OCI-LY1 (cell line): ENCODE measurements at regions not wholly inside any gene's neighbourhood (a gene's known extent, or its start where the extent isn't known, plus 50 kb on each side); places are given as distances from the start of the nearest gene placed in this dataset.

Experiments used
- H2AFZ ChIP-seq: fragments of 200-600 bp; sonication (generic), shearing (Covaris generic); 2 replicates; pipeline ENCODE4 v1.6.0; 2014; ENCODE audit warnings: antibody characterized with exemption, mild to moderate bottlenecking, low read length
- H3F3A ChIP-seq: fragments of 200-600 bp; sonication (generic), shearing (Covaris generic); 2 replicates; pipeline ENCODE4 v1.6.0; 2014; ENCODE audit warnings: mild to moderate bottlenecking, antibody characterized with exemption, low read length, moderate library complexity; ENCODE audit not compliant: insufficient read depth
- H3K27ac ChIP-seq: fragments of 200-600 bp; sonication (generic); 2 replicates; pipeline ENCODE4 v1.5.1; 2014; ENCODE audit warnings: low read length, mixed run types, mild to moderate bottlenecking, low read depth; ENCODE audit not compliant: poor library complexity, severe bottlenecking
- H3K27me3 ChIP-seq: fragments of 200-600 bp; sonication (generic); 2 replicates; pipeline ENCODE4 v1.6.0; 2014; ENCODE audit warnings: antibody characterized with exemption, mild to moderate bottlenecking, low read length, moderate library complexity; ENCODE audit not compliant: insufficient read depth
- H3K36me3 ChIP-seq: fragments of 200-600 bp; sonication (generic); 2 replicates; pipeline ENCODE4 v1.6.1; 2014; ENCODE audit warnings: mild to moderate bottlenecking, antibody characterized with exemption, low read length, moderate library complexity, mixed read lengths; ENCODE audit not compliant: insufficient read depth
- H3K4me1 ChIP-seq: fragments of 200-600 bp; sonication (generic); 2 replicates; pipeline ENCODE4 v1.5.1; 2014; ENCODE audit warnings: mild to moderate bottlenecking, low read length, moderate library complexity; ENCODE audit not compliant: insufficient read depth, severe bottlenecking
- H3K4me2 ChIP-seq: fragments of 200-600 bp; sonication (generic), shearing (Covaris generic); 2 replicates; pipeline ENCODE4 v1.6.1; 2014; ENCODE audit warnings: low read length
- H3K4me3 ChIP-seq: fragments of 200-600 bp; sonication (generic); 2 replicates; pipeline ENCODE4 v1.5.1; 2014; ENCODE audit warnings: low read length, low read depth, mild to moderate bottlenecking, mixed read lengths; ENCODE audit not compliant: poor library complexity, severe bottlenecking
- H3K79me2 ChIP-seq: fragments of 200-600 bp; shearing (Covaris generic); 2 replicates; pipeline ENCODE4 v1.6.1; 2016; ENCODE audit warnings: mixed run types, low read length, mixed read lengths; ENCODE audit not compliant: insufficient read depth
- H3K9ac ChIP-seq: fragments of 200-600 bp; sonication (generic), shearing (Covaris generic); 2 replicates; pipeline ENCODE4 v1.6.1; 2014; ENCODE audit warnings: mild to moderate bottlenecking, low read length, mixed read lengths
- H3K9me2 ChIP-seq: fragments of 200-600 bp; sonication (generic), shearing (Covaris generic); 2 replicates; pipeline ENCODE4 v1.6.1; 2014; ENCODE audit warnings: low read depth, mild to moderate bottlenecking, low read length, mixed read lengths
- H3K9me3 ChIP-seq: fragments of 200-600 bp; shearing (Covaris generic); 2 replicates; pipeline ENCODE4 v1.6.1; 2014; ENCODE audit warnings: low read length, mixed read lengths
- H4K20me1 ChIP-seq: fragments of 200-600 bp; sonication (generic), shearing (Covaris generic); 2 replicates; pipeline ENCODE4 v1.6.0; 2016; ENCODE audit warnings: mild to moderate bottlenecking, low read length; ENCODE audit not compliant: insufficient read depth
- CTCF ChIP-seq: fragments of 200-600 bp; sonication (generic), shearing (Covaris generic); IDR thresholded peaks from 2 replicates; pipeline ENCODE4 v1.5.1; 2017; ENCODE audit warnings: mild to moderate bottlenecking, antibody characterized with exemption, low read length, moderate library complexity, mixed read lengths
- EZH2 ChIP-seq: fragments of 200-600 bp; sonication (generic), shearing (Covaris generic); IDR thresholded peaks from 2 replicates; pipeline ENCODE4 v1.8.0; 2017; ENCODE audit warnings: borderline replicate concordance, mixed run types, mild to moderate bottlenecking, antibody characterized with exemption, low read length, moderate library complexity, mixed read lengths

- H3K79me2 ChIP-seq, result no peaks in the 10 kb centered on the region
- H3K4me2 ChIP-seq, result no peak overlapping the region
- H3K4me1 ChIP-seq, result no peaks in the 10 kb centered on the region
- H3K27me3 ChIP-seq, result no peaks in the 10 kb centered on the region
- H3F3A ChIP-seq, result no peaks in the 10 kb centered on the region
- no peak overlapping the region for H3K9ac ChIP-seq
- H4K20me1 ChIP-seq, result no peaks in the 10 kb centered on the region
- no peak overlapping the region for H3K4me3 ChIP-seq
- H2AFZ ChIP-seq, result no peak overlapping the region
- no peak overlapping the region for H3K27ac ChIP-seq
- H3K36me3 ChIP-seq, result no peaks in the 10 kb centered on the region
- TF ChIP-seq CTCF (no peak), EZH2 (no peak)
- no peaks in the 10 kb centered on the region for H3K9me2 ChIP-seq
- no peaks in the 10 kb centered on the region for H3K9me3 ChIP-seq
Measured at GRCh38 chr1:70573317-70573843, 162.3 kb downstream of the CTH start.

- Histone ChIP-seq H3K4me2 (no peak overlapping the region), H3K27me3 (no peaks in the 10 kb centered on the region), H3F3A (no peaks in the 10 kb centered on the region), H2AFZ (no peak overlapping the region), H3K9ac (no peak overlapping the region), H4K20me1 (no peaks in the 10 kb centered on the region), H3K36me3 (no peaks in the 10 kb centered on the region), H3K79me2 (no peaks in the 10 kb centered on the region), H3K9me3 (no peaks in the 10 kb centered on the region), H3K4me3 (no peak overlapping the region), H3K4me1 (no peaks in the 10 kb centered on the region), H3K27ac (no peak overlapping the region), H3K9me2 (no peaks in the 10 kb centered on the region)
- TF ChIP-seq EZH2, result no peak
Measured at GRCh38 chr1:70581661-70582060, 170.6 kb downstream of the CTH start.

GRCh38 chr1:70583522-70583921 lies 172.5 kb downstream of the CTH start:
- H3K9me2 ChIP-seq, result no peaks in the 10 kb centered on the region
- no peaks in the 10 kb centered on the region for H4K20me1 ChIP-seq
- no peaks in the 10 kb centered on the region for H3K27me3 ChIP-seq
- H3F3A ChIP-seq, result no peaks in the 10 kb centered on the region
- no peaks in the 10 kb centered on the region for H3K79me2 ChIP-seq
- no peaks in the 10 kb centered on the region for H3K4me1 ChIP-seq
- no peaks in the 10 kb centered on the region for H3K36me3 ChIP-seq
- no peak overlapping the region for H3K27ac ChIP-seq
- TF ChIP-seq EZH2 (no peak), CTCF (no peak)
- no peak overlapping the region for H3K4me2 ChIP-seq
- no peak overlapping the region for H2AFZ ChIP-seq
- no peaks in the 10 kb centered on the region for H3K9me3 ChIP-seq
- H3K9ac ChIP-seq, result no peak overlapping the region
- no peak overlapping the region for H3K4me3 ChIP-seq

GRCh38 chr1:70586046-70586445 lies 175.0 kb downstream of the CTH start:
- Histone ChIP-seq H3K9ac (no peak overlapping the region), H3K9me3 (no peaks in the 10 kb centered on the region), H3K4me2 (no peak overlapping the region), H2AFZ (no peak overlapping the region), H3K9me2 (no peaks in the 10 kb centered on the region), H3K4me3 (no peak overlapping the region), H3F3A (no peaks in the 10 kb centered on the region), H3K27ac (no peak overlapping the region), H3K27me3 (no peaks in the 10 kb centered on the region), H4K20me1 (no peaks in the 10 kb centered on the region), H3K36me3 (no peaks in the 10 kb centered on the region), H3K4me1 (no peaks in the 10 kb centered on the region), H3K79me2 (no peaks in the 10 kb centered on the region)
- TF ChIP-seq EZH2, result no peak
- no peak for TF ChIP-seq CTCF
